ENCODE measurements at regions not wholly inside any gene's neighbourhood (a gene's known extent, or its start where the extent isn't known, plus 50 kb on each side); places are given as distances from the start of the nearest gene placed in this dataset.

DNA sequence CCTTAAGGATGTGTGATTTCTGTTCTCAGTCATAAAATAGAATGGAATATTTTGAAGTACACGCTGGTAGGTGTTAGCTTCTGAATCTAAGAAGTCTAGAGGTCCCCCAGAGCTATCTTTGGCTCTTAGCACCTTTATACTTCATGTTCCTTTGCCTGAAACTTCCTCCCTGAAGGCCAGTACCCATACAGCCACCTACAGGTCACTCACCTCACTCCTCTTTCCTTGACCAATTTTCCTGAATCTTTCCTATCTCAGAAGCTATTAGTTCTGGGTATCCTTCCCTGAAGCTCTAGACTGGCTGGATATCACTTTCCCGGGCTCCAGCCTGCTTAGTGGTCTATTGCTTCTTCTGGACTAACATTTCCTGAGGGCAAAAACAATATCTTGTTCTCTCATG, 93.4 kb upstream of the EDNRB start:
- no peak for DNase-seq (ENCODE audit: low read depth)

GRCh38 chr13:78004821-78005220, 86.2 kb upstream of the EDNRB start:
- DNase-seq (ENCODE audit: low read depth): no peak

- no peak for DNase-seq (ENCODE audit: low read depth)
Observed at GRCh38 chr13:77999746-78000145, 81.1 kb upstream of the EDNRB start.

- no peak for DNase-seq (ENCODE audit: low read depth)
Observed at GRCh38 chr13:77994166-77994565, 75.5 kb upstream of the EDNRB start.

DNA sequence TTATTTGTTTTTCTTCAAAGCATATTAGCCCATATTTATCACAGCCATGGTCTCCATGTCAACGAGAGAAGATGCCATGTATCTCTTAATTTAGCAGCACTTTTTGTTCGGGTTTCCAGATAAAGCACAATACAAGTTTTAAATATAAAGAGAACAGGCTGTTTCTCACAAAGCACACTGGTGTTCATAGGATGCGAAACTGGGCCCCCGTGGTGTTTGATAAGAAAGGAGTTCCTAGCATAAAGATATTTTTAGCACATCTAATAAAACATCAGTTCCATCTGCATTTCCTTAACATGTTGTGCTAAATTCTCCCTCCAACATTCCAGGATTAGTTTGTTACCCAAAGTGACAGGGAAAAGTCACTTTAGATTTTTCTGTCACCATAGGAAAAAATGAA, 72.4 kb upstream of the EDNRB start:
- no peak for DNase-seq (ENCODE audit: low read depth)

GRCh38 chr13:77989281-77989680, 70.7 kb upstream of the EDNRB start:
- DNase-seq (ENCODE audit: low read depth): no peak

DNA sequence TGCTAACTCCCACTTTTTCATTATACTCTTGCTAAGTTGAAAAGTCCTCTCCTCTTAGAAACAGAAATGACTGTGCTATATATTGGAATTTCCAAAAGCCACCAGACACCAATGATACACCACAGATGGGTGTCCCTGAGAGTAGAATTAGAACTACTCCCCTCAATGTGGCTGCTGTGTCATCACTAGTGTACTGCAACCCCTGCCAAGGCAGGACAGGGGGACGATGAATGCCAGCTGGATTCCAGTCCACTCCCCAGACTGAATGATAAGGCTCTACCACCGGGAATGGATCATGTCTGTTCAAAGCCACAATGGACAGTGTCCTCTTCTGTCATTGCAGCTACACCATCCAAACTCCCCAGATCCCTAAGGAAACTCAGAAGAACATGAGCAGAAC, 69.7 kb upstream of the EDNRB start:
- DNase-seq (ENCODE audit: low read depth): no peak

DNA sequence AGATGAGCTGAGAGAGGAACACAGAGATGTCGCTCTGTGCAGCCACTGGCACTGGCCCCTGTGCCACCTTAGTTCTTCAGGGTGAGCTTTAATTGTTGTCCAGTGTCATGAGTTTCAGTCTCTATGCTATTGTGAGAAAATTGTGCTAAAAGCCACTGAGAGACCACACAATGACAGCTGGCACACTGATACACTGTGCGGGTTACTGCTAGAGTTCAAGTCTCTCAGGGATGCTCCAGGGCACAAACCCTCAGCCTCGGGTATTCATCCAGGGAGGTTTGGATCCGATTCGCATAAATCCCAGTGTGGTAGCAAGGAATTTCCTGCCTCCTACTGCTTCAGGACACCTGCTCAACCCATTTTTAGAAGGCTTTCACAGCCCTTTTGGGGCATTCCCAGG, 68.1 kb upstream of the EDNRB start:
- DNase-seq (ENCODE audit: low read depth): no peak

GRCh38 chr13:77985866-77986636, 67.4 kb upstream of the EDNRB start:
- DNase-seq (ENCODE audit: low read depth): no peak

- no peak for DNase-seq (ENCODE audit: low read depth)
Observed at GRCh38 chr13:77981281-77981881, 62.8 kb upstream of the EDNRB start.

DNA sequence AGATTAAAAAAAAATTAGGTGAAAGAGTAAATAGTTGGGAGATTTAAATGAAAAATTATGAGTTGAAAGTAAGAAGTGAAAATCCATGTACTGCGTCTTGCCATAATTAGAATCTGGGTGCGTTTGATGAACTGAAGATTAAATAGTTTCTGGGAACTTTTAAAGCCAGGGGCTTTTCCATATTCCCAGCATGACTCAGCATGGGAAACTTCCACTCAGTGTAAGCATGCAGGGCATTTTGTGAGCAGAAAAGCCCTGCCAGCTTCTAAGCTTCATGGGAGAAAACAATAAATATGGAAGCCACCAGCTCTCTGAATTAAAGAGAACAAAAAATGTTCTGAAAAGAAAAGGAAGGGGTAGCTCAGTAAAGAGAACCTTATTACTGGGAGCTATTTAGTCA, 62.0 kb upstream of the EDNRB start:
- no peak for DNase-seq (ENCODE audit: low read depth)

DNA sequence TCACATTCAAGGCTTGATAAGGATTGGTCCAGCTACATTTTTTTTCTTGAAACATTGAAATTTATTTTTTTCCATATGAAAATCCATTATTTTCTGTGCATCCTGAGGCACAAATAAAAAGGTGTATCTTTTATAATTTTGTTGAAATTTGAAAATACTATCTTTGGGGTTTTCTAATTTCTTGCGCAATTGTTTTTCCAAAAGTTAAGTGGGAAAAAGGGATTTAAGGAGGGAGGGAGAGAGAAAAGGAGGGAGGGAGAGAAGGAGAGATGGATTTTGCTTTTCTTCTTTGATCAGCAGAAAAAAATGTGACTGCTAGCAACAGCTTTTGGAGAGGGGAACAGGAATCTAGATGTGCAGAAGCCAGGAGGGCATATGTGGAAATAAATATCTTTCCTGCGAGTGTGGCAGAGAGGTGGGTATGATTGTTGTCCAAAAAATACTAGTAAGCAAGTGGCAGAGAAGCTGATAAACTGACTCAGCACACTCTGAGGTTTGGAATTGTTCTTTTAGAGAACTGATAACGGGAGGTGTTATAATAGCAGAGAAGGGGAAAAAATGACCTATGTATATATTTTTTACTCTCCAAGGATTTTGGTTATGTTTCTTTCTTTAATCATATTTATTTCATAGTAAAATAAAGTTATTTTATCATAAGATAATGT, 61.2 kb upstream of the EDNRB start:
- no peak for DNase-seq (ENCODE audit: low read depth)

DNA sequence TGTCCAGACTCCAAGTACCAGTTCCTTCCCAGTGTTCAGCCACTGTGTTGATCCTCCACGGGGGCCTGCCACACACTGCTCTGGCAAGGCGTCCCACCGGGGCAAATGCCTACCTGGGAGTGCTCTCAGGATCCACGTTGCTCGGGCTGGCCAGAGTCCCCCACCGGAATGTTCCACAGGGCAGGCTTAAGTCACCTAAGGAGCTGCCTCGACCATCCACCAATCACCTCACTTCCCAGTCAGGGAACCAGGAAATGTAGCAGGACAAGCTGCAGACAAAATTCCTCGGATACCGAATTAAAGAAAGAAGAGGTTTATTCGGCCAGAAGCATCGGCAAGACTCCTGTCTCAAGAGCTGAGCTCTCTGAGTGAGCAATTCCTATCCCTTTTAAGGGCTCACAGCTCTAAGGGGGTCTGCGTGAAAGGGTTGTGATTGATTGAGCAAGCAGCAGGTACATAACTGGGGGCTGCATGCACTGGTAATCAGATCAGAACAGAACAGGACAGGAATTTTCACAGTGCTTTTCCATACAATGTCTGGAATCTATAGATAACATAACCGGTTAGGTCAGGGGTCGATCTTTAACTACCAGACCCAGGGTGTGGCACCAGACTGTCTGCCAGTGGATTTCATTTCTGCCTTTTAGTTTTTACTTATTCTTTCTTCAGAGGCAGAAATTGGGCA, 56.9 kb upstream of the EDNRB start:
- no peak for DNase-seq (ENCODE audit: low read depth)

- no peak for DNase-seq (ENCODE audit: low read depth)
Observed at GRCh38 chr13:77969299-77969698, 50.7 kb upstream of the EDNRB start.

All from activated gamma-delta T cell treated with anti-CD3 and anti-CD28 coated beads, Interleukin-2, amount 50 U/mL, for 16 hours (primary cell).